HG03064 (cell line): ENCODE measurements at regions not wholly inside any gene's neighbourhood (a gene's known extent, or its start where the extent isn't known, plus 50 kb on each side); places are given as distances from the start of the nearest gene placed in this dataset.
"Not testable (repeated sequence)": the region's sequence is repeated elsewhere in the genome, so short reads cannot be mapped to it uniquely, and the experiment has no call there.

Experiments
- ATAC-seq: cut with Tn5 transposase; IDR thresholded peaks from one replicate; pipeline ENCODE4 v1.9.1; 2021; ENCODE audit warnings: low read depth; ENCODE audit not compliant: unreplicated experiment

DNA sequence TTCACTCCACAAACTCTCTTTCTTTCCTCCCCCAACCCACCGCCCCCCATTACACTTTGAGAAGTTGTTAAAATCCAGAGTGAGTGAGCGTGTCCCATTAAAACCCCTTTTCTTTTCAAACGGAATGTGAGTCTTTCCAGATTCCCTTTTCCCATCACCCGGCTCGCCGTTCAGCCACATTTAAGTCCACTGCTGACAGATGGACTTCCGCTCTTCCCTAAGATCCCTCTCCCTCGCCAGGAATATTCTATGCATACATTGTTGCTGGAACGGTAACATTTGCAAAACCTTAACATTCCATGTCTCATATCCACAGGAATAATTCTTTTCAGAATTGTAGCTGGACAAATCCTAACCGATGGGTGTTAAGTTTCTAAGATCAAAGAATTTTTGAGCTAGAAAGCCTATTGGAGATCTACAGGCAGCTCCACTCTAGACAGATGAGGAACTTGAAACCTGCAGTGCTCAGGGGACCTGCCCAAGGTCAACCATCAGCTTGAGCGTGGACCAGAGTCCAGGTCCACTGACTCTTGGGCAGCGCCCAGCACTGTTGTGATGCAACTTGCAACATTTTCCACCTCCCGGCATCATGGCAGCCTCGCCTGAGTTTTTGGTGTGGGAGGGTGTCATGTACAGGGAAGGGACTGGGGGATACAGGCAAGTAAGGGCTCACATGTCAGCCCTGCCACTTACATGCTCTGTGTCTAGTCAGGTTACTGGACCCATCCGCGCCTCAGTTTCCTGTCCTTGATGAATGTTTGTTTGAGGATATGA lies 500.1 kb downstream of the CCDC171 start:
- no peak for ATAC-seq

DNA sequence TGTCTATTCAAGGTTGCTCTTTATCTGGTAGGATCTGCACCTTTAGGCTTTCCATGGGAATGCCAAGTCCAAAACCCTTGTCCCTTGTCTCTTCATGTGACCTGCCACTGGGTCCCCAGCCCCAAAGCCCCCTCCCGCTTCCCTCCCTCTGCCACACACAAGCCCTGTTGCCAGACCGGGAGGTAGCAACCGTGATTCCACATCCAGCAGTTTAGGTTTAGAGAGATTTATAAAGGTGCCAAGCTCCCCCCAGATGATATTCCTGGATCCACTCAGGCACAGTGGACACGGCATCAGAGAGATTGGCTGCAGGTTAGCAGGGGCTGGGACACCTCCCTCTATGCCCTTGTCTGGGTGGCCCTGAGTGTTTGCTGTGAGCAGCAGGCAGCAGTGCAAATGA lies 504.7 kb downstream of the CCDC171 start:
- no peak for ATAC-seq

DNA sequence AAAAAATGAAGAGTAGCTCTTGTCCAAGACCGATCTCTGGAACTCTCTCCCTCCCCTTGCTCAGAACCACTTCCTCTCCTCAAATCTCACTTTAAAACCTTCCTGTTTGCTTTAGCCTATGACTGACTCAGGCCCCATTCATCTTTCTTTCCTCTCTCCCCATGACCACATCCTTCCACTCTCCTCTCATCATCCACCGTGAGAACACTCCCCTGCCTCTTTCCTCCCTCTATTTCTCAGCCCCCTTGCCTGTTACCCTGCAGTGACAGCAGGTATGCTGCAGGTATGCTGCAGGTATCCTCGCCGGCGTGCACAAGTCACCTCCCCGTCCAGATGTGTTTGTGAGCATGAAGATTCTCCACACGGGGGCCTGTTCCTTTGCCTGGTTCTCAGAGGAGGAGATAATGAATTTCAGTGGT lies 505.3 kb downstream of the CCDC171 start:
- no peak for ATAC-seq

DNA sequence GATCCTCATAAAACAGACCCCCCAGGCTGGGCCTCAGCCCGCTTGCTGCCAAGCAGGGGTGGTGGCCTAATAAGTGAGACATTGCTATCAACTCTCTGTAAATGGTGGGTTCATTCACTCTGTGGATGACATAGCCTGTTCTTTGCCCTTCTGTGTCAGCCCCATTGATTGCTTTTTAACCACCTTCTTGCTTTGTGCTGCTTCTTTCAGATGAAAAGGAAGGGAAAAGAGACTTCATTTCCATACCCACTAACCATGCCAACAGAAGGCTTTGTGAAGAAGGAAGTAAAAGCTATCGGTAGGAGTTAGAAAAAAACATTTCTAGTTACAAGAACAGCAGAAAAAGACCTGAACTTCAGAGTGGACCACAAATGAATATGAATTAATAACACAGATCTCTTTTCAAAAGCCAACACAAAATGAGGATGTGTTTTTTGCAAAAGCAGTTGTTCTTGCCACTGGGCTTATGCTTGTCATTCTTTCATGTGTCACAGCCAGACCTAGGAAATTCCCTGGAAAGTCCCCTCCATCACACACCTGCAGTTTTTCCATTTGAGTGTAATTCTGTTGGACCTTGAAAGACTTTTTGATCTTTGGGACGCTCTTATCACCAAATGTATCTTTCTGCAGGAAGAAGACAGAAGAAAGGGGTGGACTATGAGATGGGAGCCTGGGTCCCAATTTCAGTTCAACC lies 507.7 kb downstream of the CCDC171 start:
- no peak for ATAC-seq

DNA sequence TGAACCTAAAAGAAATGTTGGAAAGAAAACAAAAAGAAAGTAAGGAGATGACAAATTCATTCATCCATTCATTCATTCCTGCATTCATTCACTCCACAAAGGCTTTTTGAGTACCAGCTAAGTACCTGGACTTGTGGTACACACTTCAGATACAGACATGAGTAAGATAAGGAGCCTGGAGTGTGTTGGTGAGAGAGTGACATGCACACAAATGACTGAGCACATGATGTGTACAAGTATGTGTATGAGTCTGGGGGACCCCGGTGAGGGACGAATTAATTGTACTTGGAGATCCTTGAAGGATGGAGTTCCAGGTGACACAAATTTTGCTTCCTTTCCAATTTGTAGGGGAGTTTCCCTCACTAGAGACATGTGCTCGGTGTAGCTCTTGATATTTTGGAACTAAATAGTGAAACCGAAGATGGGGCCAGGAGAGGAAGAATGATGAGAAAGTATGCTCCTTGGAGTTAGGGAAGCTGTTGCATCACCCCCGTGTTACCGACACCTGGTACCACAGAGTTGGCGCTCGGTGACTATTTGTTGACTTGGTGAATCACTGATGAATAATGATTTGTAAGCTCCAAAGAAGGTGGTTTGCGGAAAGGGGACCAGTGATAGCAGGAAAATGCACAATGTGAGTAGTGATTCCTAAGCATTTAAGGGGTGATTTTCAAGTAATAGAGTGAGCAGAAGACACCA lies 509.8 kb downstream of the CCDC171 start:
- no peak for ATAC-seq

DNA sequence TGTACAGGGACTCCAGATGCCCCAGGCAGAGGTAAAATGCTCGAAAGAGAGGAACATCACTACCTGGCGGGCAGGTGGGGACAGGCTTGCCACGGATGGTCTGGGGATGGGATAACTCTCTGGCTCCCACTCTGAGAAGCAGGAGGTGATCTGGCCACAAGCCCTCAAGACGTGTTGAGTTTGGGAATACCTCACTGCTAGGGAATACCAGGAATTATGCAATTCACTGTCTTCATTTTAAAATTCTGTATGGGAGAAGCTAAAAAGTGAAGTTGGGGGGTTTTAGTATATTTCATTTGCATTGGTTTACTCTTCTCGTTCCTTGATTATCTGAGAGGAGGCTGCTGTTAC lies 510.4 kb downstream of the CCDC171 start:
- ATAC-seq: no peak

DNA sequence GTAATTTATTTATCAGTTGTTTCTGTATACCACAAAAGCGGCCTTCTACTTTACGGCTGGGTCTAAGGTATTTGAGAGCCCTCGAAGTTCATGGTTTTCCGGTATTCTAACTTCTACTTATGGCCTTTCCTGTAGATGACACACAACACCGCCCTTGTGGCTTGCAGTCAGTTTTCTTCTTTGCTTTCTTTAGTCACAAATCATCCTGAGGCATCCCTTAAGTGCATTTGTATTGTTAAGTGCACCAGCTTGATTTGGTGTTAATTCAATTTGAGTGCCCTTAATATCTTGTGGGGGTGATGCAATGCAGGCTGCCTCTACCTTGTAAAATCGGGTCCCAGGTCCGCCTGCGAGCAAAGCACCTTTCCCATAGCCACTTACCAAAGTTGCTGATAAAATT lies 511.9 kb downstream of the CCDC171 start:
- ATAC-seq: no peak

DNA sequence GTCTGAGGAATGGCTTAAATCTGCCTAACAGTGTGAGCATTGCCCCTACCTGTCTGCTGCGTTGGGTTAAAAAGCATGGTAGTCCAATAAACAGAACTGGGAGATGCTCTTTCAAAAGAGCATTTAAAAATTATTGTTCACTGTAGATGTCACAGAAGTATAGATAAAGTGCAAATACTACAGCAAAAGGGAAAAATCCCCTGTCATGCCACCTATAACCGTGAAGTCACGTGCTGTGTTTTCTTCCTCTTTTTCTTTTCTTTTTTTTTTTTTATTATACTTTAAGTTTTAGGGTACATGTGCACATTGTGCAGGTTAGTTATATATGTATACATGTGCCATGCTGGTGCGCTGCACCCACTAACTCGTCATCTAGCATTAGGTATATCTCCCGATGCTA lies 513.4 kb downstream of the CCDC171 start:
- not testable (repeated sequence) for ATAC-seq

DNA sequence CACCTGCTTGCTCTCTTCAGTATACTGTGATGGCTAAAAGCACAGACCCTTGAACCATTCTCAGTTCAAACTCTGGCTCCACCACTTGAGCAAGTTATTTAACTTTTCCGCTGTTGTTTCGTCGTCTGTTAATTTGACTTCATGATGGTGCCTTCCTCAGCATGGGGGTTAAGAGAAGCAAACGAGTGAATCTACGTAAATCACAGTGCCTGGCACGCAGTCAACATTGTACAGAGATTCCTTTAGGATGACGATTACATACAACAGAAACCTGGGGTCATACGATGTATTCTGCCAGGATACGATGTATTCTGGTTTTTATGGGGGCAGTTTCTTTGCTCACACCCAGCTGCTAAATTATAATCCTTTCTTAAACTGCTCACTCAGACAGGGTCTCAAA lies 515.6 kb downstream of the CCDC171 start:
- no peak for ATAC-seq

DNA sequence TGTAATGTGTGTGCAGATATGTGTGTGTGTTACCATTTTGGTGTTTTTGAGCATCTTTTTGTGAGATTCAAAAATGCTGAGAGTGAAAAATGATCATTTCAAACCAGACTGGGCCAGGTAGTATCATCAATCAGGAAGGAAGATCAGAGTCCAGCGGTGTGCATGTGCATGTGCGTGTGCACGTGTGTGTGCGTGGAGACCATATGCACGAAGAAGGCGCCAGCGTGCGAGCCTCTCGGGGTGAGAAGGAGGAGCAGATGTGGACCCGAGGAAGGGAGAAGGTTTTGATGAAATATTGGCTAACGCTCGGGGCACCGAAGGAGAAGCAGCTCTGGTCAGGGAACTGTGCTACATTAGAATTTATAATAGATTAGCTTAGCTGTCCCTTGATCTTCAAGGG lies 516.4 kb downstream of the CCDC171 start:
- no peak for ATAC-seq

DNA sequence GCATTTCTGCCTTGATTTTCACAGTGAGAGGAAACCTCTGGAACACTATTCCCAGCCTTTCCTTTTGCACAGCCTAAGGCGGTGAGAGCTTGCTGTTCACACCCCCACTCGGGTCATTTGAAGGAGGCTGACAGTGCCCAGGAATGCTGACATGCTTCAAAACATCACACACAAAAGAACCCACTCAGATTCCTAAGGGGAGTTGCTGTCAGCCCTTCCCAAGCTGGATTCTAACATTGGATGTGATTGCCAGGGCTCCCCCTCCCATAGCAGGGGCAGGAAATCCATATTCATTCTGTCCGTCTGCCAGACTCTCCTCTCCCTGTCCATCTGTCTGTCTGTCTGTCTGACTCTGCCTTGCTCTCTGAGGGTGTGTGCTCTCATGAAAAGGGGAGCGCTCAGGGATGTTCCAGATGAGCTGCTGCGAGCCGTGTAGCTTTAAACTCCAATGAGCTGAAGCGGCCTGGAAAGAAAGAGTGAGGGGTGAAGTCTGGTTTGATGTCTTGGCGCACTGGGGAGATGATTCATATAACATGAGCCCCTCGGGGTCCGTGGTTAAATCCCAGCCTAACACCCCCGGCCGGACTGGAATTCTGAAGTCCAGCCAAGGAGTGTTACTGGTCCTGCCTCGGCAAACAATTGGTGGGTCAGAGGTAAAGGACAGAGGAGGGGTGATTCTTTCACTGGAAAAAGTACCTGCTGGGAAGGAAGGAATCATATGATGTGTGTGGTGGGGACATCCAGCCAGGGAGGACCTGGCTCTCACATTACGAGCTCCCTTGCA lies 517.0 kb downstream of the CCDC171 start:
- no peak for ATAC-seq

DNA sequence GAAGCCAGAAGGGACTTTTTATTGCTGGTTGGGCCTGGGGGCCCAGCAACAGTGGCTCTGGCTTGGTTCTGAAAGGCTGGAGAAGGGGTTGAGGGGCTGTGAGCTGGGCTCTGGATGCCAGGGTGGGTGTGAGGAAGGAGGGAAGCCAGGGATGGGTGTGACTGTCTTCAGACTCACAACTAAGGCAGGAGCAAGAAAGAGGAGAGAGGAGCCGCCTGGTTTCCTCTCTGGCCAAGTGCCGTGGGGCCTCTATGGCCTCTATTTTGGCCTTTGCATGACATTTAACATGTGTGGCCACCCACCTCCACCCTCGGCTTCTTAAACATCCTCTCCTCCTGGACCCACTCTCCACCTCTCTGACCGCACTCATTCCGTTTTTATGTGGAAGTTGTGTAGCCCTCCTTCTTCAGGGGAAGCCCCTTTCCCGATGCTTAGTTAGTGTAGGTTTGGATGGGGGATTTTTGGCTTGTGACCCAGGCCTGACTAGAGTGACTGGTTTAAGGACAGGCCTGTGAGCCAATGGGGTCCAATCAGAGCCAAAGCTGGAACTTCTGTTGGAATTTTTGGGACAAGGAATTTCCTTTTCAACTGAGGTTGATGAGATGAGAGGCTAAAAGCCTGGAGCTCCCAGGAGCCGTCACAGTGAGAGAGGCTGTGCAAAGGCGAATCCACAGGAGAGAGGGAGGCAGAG lies 517.8 kb downstream of the CCDC171 start:
- ATAC-seq: no peak

DNA sequence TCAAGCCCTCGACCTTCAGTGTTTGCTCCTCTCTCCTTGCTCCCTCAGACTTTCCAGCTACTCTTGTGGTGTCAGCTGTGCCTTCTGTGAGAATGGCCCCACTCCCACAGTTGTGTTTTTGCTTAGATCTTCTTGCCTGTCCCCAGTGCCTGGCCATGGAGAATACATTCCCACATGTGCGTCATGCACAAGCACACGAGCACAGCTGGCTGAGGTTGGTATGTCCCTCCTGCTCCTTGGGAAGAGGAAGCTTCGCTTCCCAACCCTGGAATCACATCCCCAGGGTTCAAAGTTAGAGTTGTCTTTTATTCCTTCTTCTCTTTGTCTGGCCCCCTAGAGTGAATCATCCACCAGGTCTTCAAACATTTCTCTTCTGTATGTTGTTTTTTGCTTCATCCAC lies 518.6 kb downstream of the CCDC171 start:
- ATAC-seq: no peak

DNA sequence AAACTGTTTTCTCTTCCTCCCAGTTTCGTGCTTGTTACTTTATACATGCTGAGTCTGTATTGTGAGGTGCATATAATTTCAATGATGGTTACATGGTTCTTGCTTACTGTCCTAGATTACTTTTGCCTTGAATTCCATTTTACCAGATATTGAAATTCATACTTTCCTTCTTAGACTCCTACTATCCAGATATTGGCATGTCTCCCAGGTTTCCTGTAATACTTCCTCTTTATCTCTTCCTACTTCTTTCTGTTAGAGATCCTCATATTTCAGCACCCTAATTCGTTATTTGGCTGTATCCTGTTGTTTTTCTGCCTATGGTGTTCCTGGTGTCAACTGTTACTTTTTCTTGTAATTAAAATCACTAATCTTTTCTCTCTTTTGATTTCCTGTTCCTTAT lies 522.1 kb downstream of the CCDC171 start:
- ATAC-seq: no peak

DNA sequence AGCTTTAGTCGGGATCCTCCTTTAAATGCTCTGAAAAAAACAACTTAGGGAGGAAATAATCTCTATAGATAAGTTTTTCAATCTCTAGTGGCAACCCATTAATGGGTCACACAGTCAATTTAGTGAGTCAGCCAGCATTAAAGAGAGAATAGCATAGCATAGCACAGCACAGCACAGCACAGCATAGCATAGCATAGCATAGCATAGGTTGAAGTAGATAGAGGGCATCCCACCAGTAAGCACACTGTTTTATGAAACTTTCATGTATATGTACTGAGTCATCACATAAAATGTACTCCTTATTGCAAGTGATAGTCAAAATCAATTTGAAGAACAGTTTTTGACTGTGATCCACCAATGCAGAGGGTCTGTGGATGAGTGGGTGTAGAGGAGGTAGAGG lies 522.9 kb downstream of the CCDC171 start:
- no peak for ATAC-seq

DNA sequence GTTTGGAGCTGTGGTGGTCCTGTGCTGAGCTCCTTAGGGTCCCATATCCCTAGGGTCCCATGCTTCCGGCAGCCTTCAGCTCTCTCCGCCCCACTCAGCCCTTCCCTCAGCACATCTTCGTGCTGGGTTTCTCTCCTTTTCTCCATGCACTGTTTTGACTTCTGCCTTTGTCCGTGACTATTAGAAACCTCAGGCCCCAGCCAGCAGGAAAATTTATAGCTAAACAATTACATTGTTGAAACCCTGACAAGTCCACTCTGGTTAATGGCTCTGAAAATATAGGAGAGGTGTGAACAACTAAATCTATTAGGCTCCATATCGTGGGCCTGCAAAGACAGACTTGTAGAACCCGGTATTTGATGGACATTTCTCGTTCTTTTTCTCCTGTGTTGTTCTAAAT lies 523.7 kb downstream of the CCDC171 start:
- no peak for ATAC-seq

DNA sequence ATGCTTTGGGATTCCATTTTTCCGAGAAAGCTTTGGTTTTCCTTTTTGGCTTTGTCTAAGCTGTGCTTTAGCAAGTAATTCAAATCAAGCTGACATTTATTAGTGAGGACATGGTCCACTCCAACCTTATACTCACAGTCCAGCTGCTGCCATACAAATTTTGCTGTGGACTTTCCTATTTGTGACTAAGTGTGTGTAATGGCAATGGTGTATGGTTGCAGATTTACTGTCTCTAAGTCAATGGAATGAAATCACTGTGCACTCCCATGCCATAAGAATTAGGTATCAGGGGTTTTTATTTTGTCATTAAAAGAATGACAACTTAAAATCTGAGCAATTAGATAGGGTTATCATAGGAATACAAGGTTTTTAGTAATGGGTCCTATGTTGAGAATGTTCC lies 530.0 kb downstream of the CCDC171 start:
- no peak for ATAC-seq

DNA sequence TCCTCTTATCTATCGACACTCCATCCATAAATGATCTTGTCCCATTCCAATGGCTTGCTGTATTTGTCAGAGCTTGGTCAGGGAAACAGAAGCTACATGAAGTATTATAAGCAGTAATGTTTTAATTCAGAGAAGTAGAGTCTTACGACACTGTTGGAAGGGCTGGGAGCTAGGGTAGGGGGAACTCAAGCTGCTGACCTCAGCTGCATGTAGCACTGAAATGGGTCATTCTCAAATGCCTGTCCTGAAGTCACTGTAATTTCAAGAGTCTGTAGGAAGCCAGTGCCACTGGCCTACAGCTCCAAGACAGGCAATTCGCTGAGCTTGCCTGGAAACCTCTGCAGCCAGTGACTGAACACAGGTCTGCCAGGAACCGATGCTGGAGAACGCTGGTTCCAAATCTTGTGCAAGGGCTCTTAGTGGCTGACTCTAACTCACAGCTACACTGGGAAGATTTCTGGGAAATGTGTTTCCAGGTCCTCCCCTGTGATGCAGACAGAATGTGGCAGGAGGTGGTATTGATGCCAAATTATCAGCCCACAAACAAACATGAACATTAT lies 532.4 kb downstream of the CCDC171 start:
- ATAC-seq: no peak

DNA sequence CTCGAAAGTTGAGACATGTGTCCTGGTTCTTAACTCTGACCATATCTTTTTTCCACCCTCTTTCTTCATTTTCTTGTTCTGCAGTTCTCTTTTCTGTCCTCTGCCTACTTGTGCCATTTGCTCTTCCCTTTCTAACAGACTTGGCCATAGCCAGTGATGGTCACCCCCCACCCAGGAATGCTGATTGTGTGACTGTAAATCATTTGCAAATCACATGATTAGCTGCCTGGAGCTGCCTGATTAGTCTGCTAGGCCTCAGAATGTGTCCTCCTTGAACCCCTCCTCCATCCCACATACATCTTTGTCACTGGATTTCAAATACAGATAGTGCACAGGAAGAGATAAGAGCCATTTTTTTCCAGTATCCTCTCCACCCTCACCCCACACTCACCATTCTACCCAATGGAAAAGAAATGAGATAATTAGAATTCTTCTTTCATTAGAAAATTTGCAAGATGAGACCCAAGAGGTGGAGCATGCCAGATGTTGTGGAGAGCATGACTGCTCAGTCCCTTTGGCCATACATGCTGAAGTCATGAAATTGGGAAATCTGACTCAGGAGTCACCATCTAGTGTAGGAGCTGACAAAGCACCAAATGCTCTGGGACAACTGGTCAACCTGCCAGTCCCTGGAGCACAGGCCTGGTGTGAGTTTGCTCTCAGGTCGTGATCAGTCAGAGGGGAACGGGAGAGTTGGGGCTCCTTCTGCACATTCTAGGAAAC lies 538.2 kb downstream of the CCDC171 start:
- no peak for ATAC-seq
